GM12892 (cell line): ENCODE measurements at regions not wholly inside any gene's neighbourhood (a gene's known extent, or its start where the extent isn't known, plus 50 kb on each side); places are given as distances from the start of the nearest gene placed in this dataset.

Experiments used
- DNase-seq: peaks from one replicate; pipeline ENCODE4 v3.0.0; 2011; ENCODE audit not compliant: insufficient read length
- FAIRE-seq: peaks from 2 replicates; lab custom pipeline; 2011; peaks lifted over from hg19 to GRCh38; lab: Jason Lieb, UNC
- POLR2A ChIP-seq: IDR thresholded peaks from 2 replicates; pipeline ENCODE4 v1.6.1; 2011; ENCODE audit warnings: low read depth, low read length, control low read depth
- POLR2AphosphoS5 ChIP-seq: IDR thresholded peaks from 2 replicates; pipeline ENCODE4 v1.6.1; 2011; ENCODE audit warnings: low read depth, low read length, control low read depth
- TAF1 ChIP-seq: IDR thresholded peaks from 2 replicates; pipeline ENCODE4 v1.6.1; 2011; ENCODE audit warnings: low read depth, mild to moderate bottlenecking, control low read depth, low read length, borderline replicate concordance

DNA sequence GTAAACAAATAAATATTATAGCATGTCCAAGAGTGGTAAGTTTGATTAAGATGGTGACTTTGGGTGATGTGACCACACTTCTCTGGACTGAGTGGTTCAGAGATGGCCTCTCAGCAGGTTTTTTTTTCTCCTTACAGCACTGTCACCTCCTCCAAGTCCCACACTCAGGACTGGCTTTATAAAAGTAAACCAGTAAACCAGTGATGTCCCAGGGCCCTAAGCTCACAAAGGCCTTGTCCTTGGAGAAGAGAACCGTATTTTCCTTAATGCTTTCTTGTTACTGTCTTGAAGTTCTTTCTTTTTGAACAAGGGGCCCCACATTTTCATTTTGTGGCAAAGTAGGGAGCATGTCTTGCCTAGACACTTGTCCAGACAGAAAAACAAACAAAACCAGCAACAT lies 274.0 kb downstream of the MYCN start:
- FAIRE-seq = no peak
- TF ChIP-seq TAF1 (no peak), POLR2AphosphoS5 (no peak)
- DNase-seq = no peak

DNA sequence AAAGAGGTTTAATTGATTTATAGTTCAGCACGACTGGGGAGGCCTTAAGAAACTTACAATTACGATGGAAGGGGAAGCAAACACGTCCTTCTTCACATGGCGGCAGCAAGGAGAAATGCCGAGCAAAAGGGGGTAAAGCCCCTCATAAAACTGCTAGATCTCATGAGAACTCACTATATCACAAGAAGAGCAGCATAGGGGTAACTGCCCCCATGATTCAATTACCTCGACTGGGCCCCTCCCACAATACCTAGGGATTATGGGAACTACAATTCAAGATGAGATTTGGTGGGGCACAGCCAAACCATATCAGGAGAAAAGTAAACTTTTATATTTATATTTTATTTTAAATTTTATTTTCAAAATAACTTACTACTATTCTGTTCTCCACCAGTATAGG lies 272.0 kb downstream of the MYCN start:
- no peak for DNase-seq
- no peak for TF ChIP-seq POLR2A
- TF ChIP-seq POLR2AphosphoS5 = no peak
- TF ChIP-seq TAF1 = no peak
- no peak for FAIRE-seq

DNA sequence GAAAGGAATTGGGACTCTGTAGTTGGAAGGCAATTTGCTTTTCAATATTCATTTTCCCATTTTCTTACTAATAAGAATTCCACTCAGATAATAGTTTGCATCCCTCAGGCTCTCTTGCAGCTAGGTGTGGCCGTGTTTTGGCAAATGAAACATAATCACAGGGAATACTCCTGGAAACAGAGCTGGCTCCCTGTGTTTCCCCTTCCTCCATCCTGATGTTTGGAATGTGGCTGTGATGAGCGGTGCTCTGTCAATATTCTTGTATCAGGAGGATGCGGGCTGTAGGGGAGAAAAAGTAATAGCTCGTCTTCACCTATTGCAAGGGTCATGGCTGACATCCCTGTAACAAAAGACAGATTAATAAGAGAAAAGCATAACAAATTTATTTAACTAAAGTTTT lies 271.0 kb downstream of the MYCN start:
- no peak for DNase-seq
- no peak for FAIRE-seq
- no peak for TF ChIP-seq TAF1
- TF ChIP-seq POLR2AphosphoS5 = no peak
- TF ChIP-seq POLR2A = no peak

DNA sequence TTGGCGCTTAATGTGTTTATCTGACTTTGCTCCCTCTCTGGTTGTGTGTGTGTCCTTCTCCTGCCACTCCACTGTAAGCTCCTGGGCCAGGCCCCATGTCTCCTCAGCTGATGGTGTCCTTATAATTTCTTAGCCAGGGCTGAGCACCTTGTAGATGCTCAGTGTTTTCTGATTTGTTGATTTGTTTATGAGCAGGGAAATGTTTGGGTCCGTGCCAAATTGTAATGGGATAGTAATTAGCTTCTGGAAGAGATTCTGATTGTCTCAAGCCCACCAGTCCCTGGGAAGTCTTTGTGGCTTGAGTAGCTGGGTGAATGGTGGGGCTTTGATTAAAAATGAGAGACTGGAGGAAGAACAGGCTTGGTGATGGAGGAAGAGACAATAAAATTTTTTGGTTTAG lies 270.5 kb downstream of the MYCN start:
- TF ChIP-seq POLR2AphosphoS5 = no peak
- no peak for TF ChIP-seq TAF1
- no peak for TF ChIP-seq POLR2A
- FAIRE-seq = no peak
- no peak for DNase-seq

DNA sequence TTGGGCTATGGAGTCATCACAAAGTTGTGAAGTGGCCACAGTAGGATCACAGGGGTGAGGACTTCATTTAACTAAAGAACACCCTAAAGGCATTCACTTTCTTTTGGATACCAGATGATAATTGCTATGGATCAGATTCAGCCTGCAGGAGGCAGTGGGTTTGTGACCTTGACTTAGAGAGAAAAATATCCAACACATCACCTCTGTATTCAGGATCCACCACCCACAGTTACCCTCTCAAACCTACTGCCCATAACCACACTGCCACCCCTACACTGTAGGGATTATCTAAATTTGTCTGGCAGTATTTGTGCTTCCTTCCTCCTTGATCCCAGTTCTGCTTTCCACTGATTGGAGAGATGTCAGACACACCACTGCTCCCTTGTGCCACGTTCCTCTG lies 269.4 kb downstream of the MYCN start:
- no peak for DNase-seq
- FAIRE-seq = no peak
- TF ChIP-seq TAF1 (no peak), POLR2A (no peak), POLR2AphosphoS5 (no peak)

DNA sequence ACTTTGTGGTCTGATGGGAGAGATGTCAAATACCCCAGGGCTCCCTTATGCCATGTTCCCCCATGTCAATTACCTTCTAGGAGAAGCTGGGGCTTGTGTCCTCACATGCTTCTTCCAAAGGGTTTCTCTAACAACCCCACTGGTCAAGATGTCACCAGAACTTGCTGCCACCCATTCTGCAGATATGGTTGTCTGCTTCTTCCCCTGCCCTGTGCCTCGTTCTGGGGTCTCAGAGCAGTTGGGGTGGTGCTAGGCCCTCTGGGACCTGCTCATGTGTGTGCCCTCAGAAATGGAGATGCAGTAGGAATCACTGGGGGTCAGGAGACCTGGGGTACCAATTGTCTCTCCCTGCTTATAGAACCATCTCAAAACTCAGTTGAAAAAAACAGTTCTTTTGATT lies 268.6 kb downstream of the MYCN start:
- no peak for TF ChIP-seq POLR2A
- TF ChIP-seq POLR2AphosphoS5 = no peak
- TF ChIP-seq TAF1 = no peak
- FAIRE-seq (no peak), DNase-seq (no peak)

DNA sequence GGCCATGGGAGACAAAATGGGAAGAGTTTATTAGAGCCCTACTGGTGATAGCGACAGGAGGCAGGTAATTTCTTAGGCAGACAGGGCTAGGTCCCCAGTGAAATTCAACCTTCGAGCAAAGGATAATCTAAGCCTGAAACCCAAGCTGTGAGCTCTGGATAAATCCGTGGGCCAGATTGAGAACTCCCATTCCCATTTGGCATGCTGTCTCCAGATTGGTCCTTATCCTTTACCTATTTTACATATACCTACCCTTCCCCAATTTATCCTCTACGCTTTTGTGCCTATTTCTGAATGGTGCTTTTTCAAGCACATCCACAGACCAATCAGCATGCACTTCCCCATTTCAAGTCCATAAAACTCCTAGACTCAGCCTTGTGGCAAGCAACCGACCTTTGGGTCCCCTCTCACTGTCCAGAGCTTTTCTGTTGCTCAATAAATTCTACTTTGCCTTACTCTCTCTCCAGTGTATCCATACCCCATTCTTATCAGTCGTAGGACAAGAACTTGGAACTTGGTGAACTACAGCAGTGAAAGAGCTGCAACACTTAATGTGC lies 268.0 kb downstream of the MYCN start:
- DNase-seq (no peak), FAIRE-seq (no peak)
- no peak for TF ChIP-seq POLR2AphosphoS5
- TF ChIP-seq TAF1 = no peak
- no peak for TF ChIP-seq POLR2A

DNA sequence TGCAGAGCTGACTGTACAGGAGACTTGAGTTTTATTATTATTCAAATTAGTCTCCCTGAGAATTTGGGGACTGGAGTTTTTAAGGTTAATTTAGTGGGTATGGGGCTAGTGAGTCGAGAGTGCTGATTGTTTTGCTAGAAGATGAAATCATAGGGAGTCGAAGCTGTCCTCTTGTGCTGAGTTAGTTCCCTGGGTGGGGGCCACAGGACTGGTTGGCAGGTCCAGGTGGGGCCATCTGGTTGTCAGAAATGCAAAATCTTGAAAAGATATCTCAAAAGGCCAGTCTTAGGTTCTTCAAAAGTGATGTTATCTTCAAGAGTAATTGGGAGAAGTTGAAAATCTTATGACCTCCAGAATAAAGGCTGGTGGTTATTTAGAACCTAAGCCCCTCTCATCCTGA lies 267.3 kb downstream of the MYCN start:
- TF ChIP-seq POLR2AphosphoS5 (no peak), POLR2A (no peak), TAF1 (no peak)
- FAIRE-seq = no peak

DNA sequence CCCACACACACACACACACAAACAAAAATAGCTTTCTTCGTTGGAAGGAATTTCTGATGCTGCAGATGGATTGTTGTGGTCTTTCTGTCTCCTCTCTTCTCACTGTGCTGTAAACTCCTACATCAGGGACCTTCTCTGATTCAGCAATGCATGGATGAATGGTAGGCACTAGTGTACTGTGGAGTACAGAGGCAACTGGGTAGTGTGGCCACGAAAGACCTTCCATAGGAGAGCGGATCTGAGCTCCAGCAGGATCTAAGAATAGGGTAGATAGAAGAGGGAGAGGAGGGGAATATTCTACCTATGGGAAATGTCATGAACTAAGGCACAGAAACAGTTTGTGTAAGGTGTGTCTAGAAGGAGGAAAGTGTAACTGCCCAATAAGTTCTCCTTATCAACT lies 266.8 kb downstream of the MYCN start:
- DNase-seq (no peak), FAIRE-seq (no peak)
- TF ChIP-seq TAF1 (no peak), POLR2A (no peak), POLR2AphosphoS5 (no peak)

More for the DNA sequence above, 267.3 kb downstream of the MYCN start:
- no peak for DNase-seq

DNA sequence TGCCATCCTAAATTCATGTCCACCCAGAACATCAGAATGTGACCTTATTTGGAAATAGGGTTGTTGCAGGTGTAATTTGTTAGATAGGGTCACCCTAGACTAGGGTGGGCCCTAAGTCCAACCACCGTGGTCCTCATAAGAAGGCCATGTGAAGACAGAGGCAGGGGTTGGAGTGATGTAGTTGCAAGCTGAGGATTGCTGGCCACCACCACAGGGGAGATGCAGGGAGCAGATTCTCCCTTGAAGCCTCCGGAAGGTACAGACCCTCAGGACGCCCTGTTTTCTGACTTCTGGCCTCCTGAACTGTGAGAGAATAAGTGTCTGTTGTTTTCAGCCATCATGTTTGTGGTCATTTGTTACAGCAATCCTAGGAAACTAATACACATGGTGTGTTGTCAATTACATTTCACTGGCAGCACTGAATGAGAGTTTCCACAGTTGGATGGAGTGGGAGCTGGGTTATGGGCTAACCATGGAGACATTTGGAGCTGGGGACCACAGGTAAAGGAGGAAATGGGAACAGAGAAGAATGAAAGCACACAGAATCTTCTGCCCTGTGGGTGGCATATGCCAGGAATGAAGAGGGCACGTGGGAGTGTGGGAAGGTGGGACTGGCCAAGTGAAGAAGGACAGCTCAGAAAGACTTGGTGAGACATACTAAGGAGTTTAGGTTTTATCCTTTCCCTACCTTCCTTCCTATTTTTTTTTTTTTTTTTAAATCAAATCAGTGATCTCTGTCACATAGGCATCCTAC lies 266.0 kb downstream of the MYCN start:
- FAIRE-seq (no peak), DNase-seq (no peak)
- no peak for TF ChIP-seq POLR2AphosphoS5
- TF ChIP-seq POLR2A = no peak
- TF ChIP-seq TAF1 = no peak

DNA sequence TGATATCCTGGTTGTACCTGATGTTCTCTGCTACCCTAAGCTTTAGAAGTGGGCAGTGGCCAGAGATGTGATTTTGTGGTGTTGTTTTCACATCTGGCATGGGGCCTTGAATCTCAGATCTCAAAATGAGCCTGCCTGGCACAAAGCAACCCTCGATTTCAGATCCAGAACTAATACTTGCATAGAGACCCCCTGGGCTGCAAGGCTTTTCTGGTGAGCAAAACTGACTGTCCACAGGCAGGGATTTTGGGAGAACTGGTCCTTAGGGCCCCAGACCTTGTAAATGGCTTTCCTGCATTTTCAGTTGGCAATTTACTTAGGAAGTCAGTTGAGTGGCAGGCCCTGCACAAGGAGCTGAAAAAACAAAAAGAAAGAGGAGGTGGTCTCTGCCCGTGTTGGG lies 265.3 kb downstream of the MYCN start:
- no peak for FAIRE-seq
- TF ChIP-seq POLR2A (no peak), TAF1 (no peak), POLR2AphosphoS5 (no peak)
- DNase-seq = no peak

DNA sequence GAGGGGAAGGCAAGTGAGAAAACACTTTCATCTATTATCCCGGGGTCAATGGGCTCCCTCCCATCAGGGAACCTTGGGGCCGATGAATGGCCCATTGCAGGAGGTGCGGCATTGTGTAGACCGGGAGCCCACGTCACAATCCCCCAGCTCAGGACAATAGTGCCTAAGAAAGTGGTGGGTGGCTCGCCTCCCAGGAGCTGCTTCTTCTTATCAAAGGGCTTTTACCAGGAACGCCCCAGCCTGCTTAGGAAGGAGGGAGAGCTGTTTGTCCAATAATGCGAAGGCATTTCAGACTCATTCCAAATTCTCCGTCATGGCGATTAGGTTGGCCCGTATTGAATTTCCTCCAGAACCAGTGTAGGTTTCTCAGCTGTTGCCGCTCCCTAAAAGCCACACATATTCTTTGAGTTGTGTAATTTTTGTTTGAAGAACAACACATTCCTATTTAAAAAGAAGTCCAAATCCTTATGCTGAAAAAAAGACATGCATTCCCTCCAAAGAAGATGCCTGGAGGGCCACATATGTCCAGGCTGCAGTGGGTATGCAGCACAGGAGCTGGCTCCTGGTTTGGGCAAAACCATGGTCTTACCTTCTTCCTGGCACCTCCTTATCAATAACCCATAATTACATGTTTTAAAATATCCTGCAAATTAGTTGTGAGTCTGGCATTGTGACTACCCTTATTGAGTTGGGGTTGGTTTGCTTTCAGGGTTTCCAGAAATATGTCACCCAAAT lies 264.7 kb downstream of the MYCN start:
- no peak for DNase-seq
- FAIRE-seq = no peak
- TF ChIP-seq POLR2AphosphoS5 (no peak), TAF1 (no peak), POLR2A (no peak)
